ENCODE measurements at regions not wholly inside any gene's neighbourhood (a gene's known extent, or its start where the extent isn't known, plus 50 kb on each side); places are given as distances from the start of the nearest gene placed in this dataset.
"Not testable (repeated sequence)": the region's sequence is repeated elsewhere in the genome, so short reads cannot be mapped to it uniquely, and the experiment has no call there.

GRCh38 chr12:19666070-19666469, 226.8 kb downstream of the AEBP2 start:
- DNase-seq (ENCODE audit: low spot score), result no peak

- no peak for DNase-seq (ENCODE audit: low spot score)
Measured at GRCh38 chr12:19669793-19670192, 230.5 kb downstream of the AEBP2 start.

GRCh38 chr12:19671695-19672094, 232.4 kb downstream of the AEBP2 start:
- no peak for DNase-seq (ENCODE audit: low spot score)

GRCh38 chr12:19674437-19674836, 235.1 kb downstream of the AEBP2 start:
- no peak for DNase-seq (ENCODE audit: low spot score)

GRCh38 chr12:19675361-19675760, 236.1 kb downstream of the AEBP2 start:
- DNase-seq (ENCODE audit: low spot score), result no peak

GRCh38 chr12:19678501-19678900, 239.2 kb downstream of the AEBP2 start:
- DNase-seq (ENCODE audit: low spot score), result not testable (repeated sequence)

GRCh38 chr12:19681007-19681406, 241.7 kb downstream of the AEBP2 start:
- no peak for DNase-seq (ENCODE audit: low spot score)

- no peak for DNase-seq (ENCODE audit: low spot score)
Measured at GRCh38 chr12:19683178-19683927, 244.1 kb downstream of the AEBP2 start.

GRCh38 chr12:19687371-19687770, 248.1 kb downstream of the AEBP2 start:
- DNase-seq (ENCODE audit: low spot score), result no peak

- DNase-seq (ENCODE audit: low spot score), result no peak
Measured at GRCh38 chr12:19688532-19688931, 249.2 kb downstream of the AEBP2 start.

- DNase-seq (ENCODE audit: low spot score), result no peak
Measured at GRCh38 chr12:19689226-19689625, 249.9 kb downstream of the AEBP2 start.

GRCh38 chr12:19689801-19690472, 250.6 kb downstream of the AEBP2 start:
- no peak for DNase-seq (ENCODE audit: low spot score)

- no peak for DNase-seq (ENCODE audit: low spot score)
Measured at GRCh38 chr12:19692091-19692490, 252.8 kb downstream of the AEBP2 start.

GRCh38 chr12:19692566-19692965, 253.3 kb downstream of the AEBP2 start:
- DNase-seq (ENCODE audit: low spot score), result no peak

- DNase-seq (ENCODE audit: low spot score), result no peak
Measured at GRCh38 chr12:19694627-19695026, 255.3 kb downstream of the AEBP2 start.

- no peak for DNase-seq (ENCODE audit: low spot score)
Measured at GRCh38 chr12:19695244-19696098, 256.2 kb downstream of the AEBP2 start.

- DNase-seq (ENCODE audit: low spot score), result no peak
Measured at GRCh38 chr12:19700969-19701368, 261.7 kb downstream of the AEBP2 start.

GRCh38 chr12:19704966-19705365, 265.7 kb downstream of the AEBP2 start:
- no peak for DNase-seq (ENCODE audit: low spot score)

GRCh38 chr12:19706936-19707335, 267.6 kb downstream of the AEBP2 start:
- DNase-seq (ENCODE audit: low spot score), result no peak

- no peak for DNase-seq (ENCODE audit: low spot score)
Measured at GRCh38 chr12:19707948-19708409, 268.7 kb downstream of the AEBP2 start.

- no peak for DNase-seq (ENCODE audit: low spot score)
Measured at GRCh38 chr12:19709889-19710288, 270.6 kb downstream of the AEBP2 start.

Data from ecto neural progenitor cell (in vitro differentiated cells).